ENCODE measurements at regions not wholly inside any gene's neighbourhood (a gene's known extent, or its start where the extent isn't known, plus 50 kb on each side); places are given as distances from the start of the nearest gene placed in this dataset.

- Histone ChIP-seq H3K4me3 (no peak overlapping the region), H3K4me1 (peaks cover 0 to 11% of the 10 kb centered on the region in 2 donors), H3K27ac (peak overlapping the region in 3 of 4 donors; percentile 40 to 60 (median 56)), H3K27me3 (no peaks in the 10 kb centered on the region), H3K36me3 (no peaks in the 10 kb centered on the region), H3K9me3 (no peaks in the 10 kb centered on the region)
- TF ChIP-seq POLR2A (IDR thresholded peaks at IDR 0.05) (no peak), CTCF (IDR thresholded peaks at IDR 0.05 in 4 of 5, conservative IDR thresholded peaks at IDR 0.05 in 1 of 5) (no peak)
- in situ Hi-C loops (cut with MboI; ENCODE audit: low sequenced_read_pairs in 4 of 4) = no loop called here
- DNase-seq (no peak), ATAC-seq (peak; percentile 44 to 51)
- intact Hi-C loops (cut with DNase I; ENCODE audit: low total_unique reads) = no loop called here
These were observed 73.2 kb upstream of the SH3PXD2B start for GRCh38 chr5:172527559-172527958.

GRCh38 chr5:172525996-172526360 is 71.7 kb upstream of the SH3PXD2B start:
- intact Hi-C loops (cut with DNase I; ENCODE audit: low total_unique reads) = no loop called here
- in situ Hi-C loops (cut with MboI; ENCODE audit: low sequenced_read_pairs in 4 of 4) = no loop called here
- DNase-seq = no peak
- TF ChIP-seq POLR2A (IDR thresholded peaks at IDR 0.05) (no peak), CTCF (IDR thresholded peaks at IDR 0.05 in 4 of 5, conservative IDR thresholded peaks at IDR 0.05 in 1 of 5) (no peak)
- H3K27me3 ChIP-seq = no peaks in the 10 kb centered on the region
- H3K4me1 ChIP-seq = no peaks in the 10 kb centered on the region
- H3K36me3 ChIP-seq = no peaks in the 10 kb centered on the region
- no peaks in the 10 kb centered on the region for H3K9me3 ChIP-seq
- H3K4me3 ChIP-seq = no peak overlapping the region
- no peak overlapping the region for H3K27ac ChIP-seq
- no peak for ATAC-seq

GRCh38 chr5:172525307-172525995 is 71.1 kb upstream of the SH3PXD2B start:
- no peaks in the 10 kb centered on the region for H3K27me3 ChIP-seq
- H3K36me3 ChIP-seq = no peaks in the 10 kb centered on the region
- DNase-seq = no peak
- no peak for ATAC-seq
- H3K9me3 ChIP-seq = no peaks in the 10 kb centered on the region
- H3K27ac ChIP-seq = no peak overlapping the region
- H3K4me3 ChIP-seq = no peak overlapping the region
- no peaks in the 10 kb centered on the region for H3K4me1 ChIP-seq
- intact Hi-C loops (cut with DNase I; ENCODE audit: low total_unique reads) (no loop called here), in situ Hi-C loops (cut with MboI; ENCODE audit: low sequenced_read_pairs in 4 of 4) (no loop called here)
- TF ChIP-seq CTCF (IDR thresholded peaks at IDR 0.05 in 4 of 5, conservative IDR thresholded peaks at IDR 0.05 in 1 of 5) = no peak
- TF ChIP-seq POLR2A (IDR thresholded peaks at IDR 0.05) = no peak

- TF ChIP-seq CTCF (IDR thresholded peaks at IDR 0.05 in 4 of 5, conservative IDR thresholded peaks at IDR 0.05 in 1 of 5) = no peak
- TF ChIP-seq POLR2A (IDR thresholded peaks at IDR 0.05) = no peak
- Histone ChIP-seq H3K27ac (no peak overlapping the region), H3K27me3 (no peaks in the 10 kb centered on the region), H3K9me3 (no peaks in the 10 kb centered on the region), H3K4me1 (no peaks in the 10 kb centered on the region), H3K36me3 (no peaks in the 10 kb centered on the region), H3K4me3 (no peak overlapping the region)
- DNase-seq (no peak), ATAC-seq (no peak)
- intact Hi-C loops (cut with DNase I; ENCODE audit: low total_unique reads) (no loop called here), in situ Hi-C loops (cut with MboI; ENCODE audit: low sequenced_read_pairs in 4 of 4) (no loop called here)
These were observed 70.3 kb upstream of the SH3PXD2B start for GRCh38 chr5:172524573-172525021.

Measured in gastrocnemius medialis (tissue), 4 donors.